H9 (cell line): ENCODE measurements at regions not wholly inside any gene's neighbourhood (a gene's known extent, or its start where the extent isn't known, plus 50 kb on each side); places are given as distances from the start of the nearest gene placed in this dataset.

Experiments
- DNase-seq: peaks from one replicate; pipeline ENCODE4 v3.0.0-alpha.2; 2017
- H2AFZ ChIP-seq: one replicate; pipeline ENCODE4 v1.6.1; 2013; ENCODE audit warnings: mild to moderate bottlenecking, low read length, control low read depth, moderate library complexity
- H2AK5ac ChIP-seq: 2 replicates; pipeline ENCODE4 v1.6.1; 2013; ENCODE audit warnings: low read length, control low read depth, mixed read lengths; ENCODE audit not compliant: insufficient read length
- H2BK120ac ChIP-seq: one replicate; pipeline ENCODE4 v1.6.1; 2013; ENCODE audit warnings: low read depth, mild to moderate bottlenecking, low read length, control low read depth, inconsistent platforms; ENCODE audit not compliant: poor library complexity, severe bottlenecking
- H2BK12ac ChIP-seq: 2 replicates; pipeline ENCODE4 v1.6.1; 2013; ENCODE audit warnings: low read length, control low read depth, mixed read lengths, low read depth; ENCODE audit not compliant: insufficient read length
- H2BK15ac ChIP-seq: 2 replicates; pipeline ENCODE4 v1.6.1; 2013; ENCODE audit warnings: low read depth, low read length, control low read depth
- H2BK20ac ChIP-seq: one replicate; pipeline ENCODE4 v1.6.1; 2013; ENCODE audit warnings: low read depth, mild to moderate bottlenecking, low read length, control low read depth, inconsistent platforms; ENCODE audit not compliant: poor library complexity, severe bottlenecking
- H2BK5ac ChIP-seq: 2 replicates; pipeline ENCODE4 v1.6.1; 2013; ENCODE audit warnings: low read length, control low read depth, mixed read lengths; ENCODE audit not compliant: insufficient read length
- H3K14ac ChIP-seq: 2 replicates; pipeline ENCODE4 v1.6.1; 2013; ENCODE audit warnings: low read length, control low read depth; ENCODE audit not compliant: insufficient read depth
- H3K18ac ChIP-seq: 2 replicates; pipeline ENCODE4 v1.6.1; 2013; ENCODE audit warnings: low read depth, mild to moderate bottlenecking, mixed read lengths, low read length, control low read depth; ENCODE audit not compliant: insufficient read length
- H3K23ac ChIP-seq: 2 replicates; pipeline ENCODE4 v1.6.1; 2013; ENCODE audit warnings: low read length, control low read depth, mixed read lengths, low read depth; ENCODE audit not compliant: insufficient read length
- H3K23me2 ChIP-seq: 2 replicates; pipeline ENCODE4 v1.6.1; 2013; ENCODE audit warnings: low read depth, mild to moderate bottlenecking, mixed read lengths, low read length, control low read depth; ENCODE audit not compliant: insufficient read length, poor library complexity, severe bottlenecking
- H3K27ac ChIP-seq: 2 replicates; pipeline ENCODE4 v1.5.1; 2013; ENCODE audit warnings: low read length, control low read depth, mixed read lengths, low read depth; ENCODE audit not compliant: insufficient read length
- H3K27me3 ChIP-seq: 2 replicates; pipeline ENCODE4 v1.6.1; 2013; ENCODE audit warnings: low read length, control low read depth, inconsistent platforms; ENCODE audit not compliant: insufficient read depth
- H3K4ac ChIP-seq: 2 replicates; pipeline ENCODE4 v1.6.1; 2013; ENCODE audit warnings: low read depth, mild to moderate bottlenecking, control low read depth, inconsistent platforms, low read length, moderate library complexity
- H3K4me1 ChIP-seq: 2 replicates; pipeline ENCODE4 v1.6.1; 2013; ENCODE audit warnings: low read length, control low read depth, inconsistent platforms; ENCODE audit not compliant: insufficient read depth
- H3K4me2 ChIP-seq: 2 replicates; pipeline ENCODE4 v1.6.1; 2013; ENCODE audit warnings: low read length, control low read depth, mixed read lengths; ENCODE audit not compliant: insufficient read length, insufficient read depth
- H3K56ac ChIP-seq: 2 replicates; pipeline ENCODE4 v1.6.1; 2013; ENCODE audit warnings: low read depth, mild to moderate bottlenecking, mixed read lengths, low read length, control low read depth; ENCODE audit not compliant: insufficient read length
- H3K79me1 ChIP-seq: 2 replicates; pipeline ENCODE4 v1.6.1; 2013; ENCODE audit warnings: low read depth, mild to moderate bottlenecking, moderate library complexity, low read length, control low read depth, inconsistent platforms; ENCODE audit not compliant: insufficient read depth, poor library complexity, severe bottlenecking
- H3K79me2 ChIP-seq: 2 replicates; pipeline ENCODE4 v1.6.1; 2013; ENCODE audit warnings: low read length, control low read depth, inconsistent platforms; ENCODE audit not compliant: insufficient read depth
- H3K9ac ChIP-seq: 2 replicates; pipeline ENCODE4 v1.6.1; 2013; ENCODE audit warnings: low read length, control low read depth, mixed read lengths; ENCODE audit not compliant: insufficient read length; ENCODE audit errors: extremely low read depth
- H3K9me3 ChIP-seq: one replicate; pipeline ENCODE4 v1.6.1; 2013; ENCODE audit warnings: low read depth, low read length, inconsistent platforms; ENCODE audit not compliant: control insufficient read depth
- H3T11ph ChIP-seq: one replicate; pipeline ENCODE4 v1.6.1; 2013; ENCODE audit warnings: mild to moderate bottlenecking, low read length, control low read depth, inconsistent platforms
- H4K20me1 ChIP-seq: one replicate; pipeline ENCODE4 v1.6.1; 2013; ENCODE audit not compliant: control insufficient read depth, insufficient read length, insufficient read depth
- H4K5ac ChIP-seq: 2 replicates; pipeline ENCODE4 v1.6.1; 2013; ENCODE audit warnings: low read depth, mild to moderate bottlenecking, mixed read lengths, low read length, control low read depth; ENCODE audit not compliant: insufficient read length
- H4K8ac ChIP-seq: replicated peaks from 2 replicates; pipeline ENCODE4 v1.6.1; 2013; ENCODE audit warnings: low read length, control low read depth, mixed read lengths, low read depth; ENCODE audit not compliant: insufficient read length
- H4K91ac ChIP-seq: 2 replicates; pipeline ENCODE4 v1.6.1; 2013; ENCODE audit warnings: low read depth, mild to moderate bottlenecking, moderate library complexity, mixed read lengths, low read length, control low read depth; ENCODE audit not compliant: insufficient read length
- H3K27ac Mint-ChIP-seq, 3 experiments: 2 replicates in 2 of 3; 3 replicates in 1 of 3; pipeline ENCODE4 v1.8.0; 2020 to 2021; ENCODE audit warnings: mixed read lengths in 3 of 3, mild to moderate bottlenecking in 1 of 3, moderate library complexity in 1 of 3
- H3K27me3 Mint-ChIP-seq: 2 replicates; pipeline ENCODE4 v1.8.0; 2021; ENCODE audit warnings: low read depth, mild to moderate bottlenecking, moderate library complexity, mixed read lengths
- H3K36me3 Mint-ChIP-seq, 3 experiments: 2 replicates in 2 of 3; 3 replicates in 1 of 3; pipeline ENCODE4 v1.8.0; 2020 to 2021; ENCODE audit warnings: low read depth in 3 of 3, mixed read lengths in 3 of 3; ENCODE audit not compliant: insufficient read depth in 1 of 3
- H3K4me1 Mint-ChIP-seq, 2 experiments: 2 replicates each; pipeline ENCODE4 v1.8.0; 2020; ENCODE audit warnings: mixed read lengths in 2 of 2
- H3K4me3 Mint-ChIP-seq, 2 experiments: 2 replicates in 1 of 2; 3 replicates in 1 of 2; pipeline ENCODE4 v1.8.0; 2020 to 2021; ENCODE audit warnings: mild to moderate bottlenecking in 2 of 2, mixed read lengths in 2 of 2, moderate library complexity in 1 of 2
- H3K9me3 Mint-ChIP-seq, 2 experiments: 2 replicates in 1 of 2; 3 replicates in 1 of 2; pipeline ENCODE4 v1.8.0; 2020; ENCODE audit warnings: mild to moderate bottlenecking in 2 of 2, mixed read lengths in 2 of 2, moderate library complexity in 1 of 2
- WGBS: extraction: QIAGEN DNeasy Blood & Tissue Kit; methylation state at CpG from one replicate; pipeline ENCODE4 v1.1.7; 2013; ENCODE audit warnings: missing lambda C conversion rate, low lambda C conversion rate, mixed read lengths; ENCODE audit not compliant: insufficient read length; ENCODE audit errors: extremely low coverage; 5-methylcytosine and 5-hydroxymethylcytosine counted together
- TF ChIP-seq, protein P1 (sequence below): fragments of 200-600 bp; sonication (generic); conservative IDR thresholded peaks from 3 replicates; pipeline ENCODE4 v1.8.0; 2021; ENCODE audit warnings: antibody characterized with exemption, mild to moderate bottlenecking

DNA sequence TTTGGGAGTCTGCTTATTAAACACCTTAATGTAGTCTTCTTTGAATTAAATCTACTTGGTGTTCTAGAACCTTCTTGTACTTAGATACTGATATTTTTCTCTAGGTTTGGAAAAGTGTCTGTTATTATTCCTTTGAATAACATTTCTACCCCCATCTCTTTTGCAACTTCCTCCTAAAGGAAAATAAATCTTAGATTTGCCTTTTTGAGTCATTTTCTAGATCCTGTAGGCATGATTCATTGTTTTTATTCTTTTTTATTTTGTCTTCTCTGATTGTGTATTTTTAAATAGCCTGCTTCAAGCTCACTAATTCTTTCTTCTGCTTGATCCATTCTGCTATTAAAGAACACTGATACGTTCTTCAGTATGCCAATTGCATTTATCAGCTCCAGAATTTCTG, 155.9 kb upstream of the NEGR1 start:
- no peak overlapping the region for H4K5ac ChIP-seq
- no peaks in the 10 kb centered on the region for H3K79me2 ChIP-seq
- H3T11ph ChIP-seq: no peak overlapping the region
- no peaks in the 10 kb centered on the region for H3K4me1 ChIP-seq
- TF ChIP-seq, protein P1, sequence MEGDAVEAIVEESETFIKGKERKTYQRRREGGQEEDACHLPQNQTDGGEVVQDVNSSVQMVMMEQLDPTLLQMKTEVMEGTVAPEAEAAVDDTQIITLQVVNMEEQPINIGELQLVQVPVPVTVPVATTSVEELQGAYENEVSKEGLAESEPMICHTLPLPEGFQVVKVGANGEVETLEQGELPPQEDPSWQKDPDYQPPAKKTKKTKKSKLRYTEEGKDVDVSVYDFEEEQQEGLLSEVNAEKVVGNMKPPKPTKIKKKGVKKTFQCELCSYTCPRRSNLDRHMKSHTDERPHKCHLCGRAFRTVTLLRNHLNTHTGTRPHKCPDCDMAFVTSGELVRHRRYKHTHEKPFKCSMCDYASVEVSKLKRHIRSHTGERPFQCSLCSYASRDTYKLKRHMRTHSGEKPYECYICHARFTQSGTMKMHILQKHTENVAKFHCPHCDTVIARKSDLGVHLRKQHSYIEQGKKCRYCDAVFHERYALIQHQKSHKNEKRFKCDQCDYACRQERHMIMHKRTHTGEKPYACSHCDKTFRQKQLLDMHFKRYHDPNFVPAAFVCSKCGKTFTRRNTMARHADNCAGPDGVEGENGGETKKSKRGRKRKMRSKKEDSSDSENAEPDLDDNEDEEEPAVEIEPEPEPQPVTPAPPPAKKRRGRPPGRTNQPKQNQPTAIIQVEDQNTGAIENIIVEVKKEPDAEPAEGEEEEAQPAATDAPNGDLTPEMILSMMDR: no peak
- DNase-seq: no peak
- Mint-ChIP-seq H3K27me3 (no peaks in the 10 kb centered on the region; the same call in 1 of the 2 replicates), H3K4me1 (no peaks in the 10 kb centered on the region), H3K9me3 (no peaks in the 10 kb centered on the region), H3K4me3 (no peak overlapping the region), H3K36me3 (no peaks in the 10 kb centered on the region), H3K27ac (no peak overlapping the region)
- no peaks in the 10 kb centered on the region for H4K20me1 ChIP-seq
- no peaks in the 10 kb centered on the region for H3K9me3 ChIP-seq
- no peak overlapping the region for H3K23ac ChIP-seq
- no peak overlapping the region for H2BK20ac ChIP-seq
- no peak overlapping the region for H2AFZ ChIP-seq
- no peak overlapping the region for H3K56ac ChIP-seq
- H2BK15ac ChIP-seq: no peak overlapping the region
- H3K18ac ChIP-seq: no peak overlapping the region
- H2BK120ac ChIP-seq: no peak overlapping the region
- no peak overlapping the region for H3K14ac ChIP-seq
- H3K9ac ChIP-seq: no peak overlapping the region
- no peak overlapping the region for H2BK12ac ChIP-seq
- no peak overlapping the region for H2BK5ac ChIP-seq
- H3K79me1 ChIP-seq: no peaks in the 10 kb centered on the region
- H3K4me2 ChIP-seq: no peak overlapping the region
- no peaks in the 10 kb centered on the region for H3K23me2 ChIP-seq
- WGBS: no CpG with 5 or more reads among the region's 1 CpG
- no peak overlapping the region for H2AK5ac ChIP-seq
- no peaks in the 10 kb centered on the region for H3K27me3 ChIP-seq
- no peak overlapping the region for H4K91ac ChIP-seq
- H3K27ac ChIP-seq: no peak overlapping the region
- no peak overlapping the region for H4K8ac ChIP-seq
- H3K4ac ChIP-seq: no peak overlapping the region
